HL-60 (cell line): ENCODE measurements at regions not wholly inside any gene's neighbourhood (a gene's known extent, or its start where the extent isn't known, plus 50 kb on each side); places are given as distances from the start of the nearest gene placed in this dataset.

Experiments
- DNase-seq, 2 experiments: peaks; one replicate each; pipeline ENCODE4 v3.0.0-alpha.2; 2010 to 2020; ENCODE audit warnings: low read depth in 1 of 2, low spot score in 1 of 2
- H3K27ac ChIP-seq: fragments of 250-450 bp; sonication (Bioruptor Pico); replicated peaks from 2 replicates; pipeline ENCODE4 v1.5.1; 2020; ENCODE audit warnings: mild to moderate bottlenecking, moderate library complexity
- H3K27me3 ChIP-seq: fragments of 250-450 bp; sonication (Bioruptor Pico); 2 replicates; pipeline ENCODE4 v1.5.1; 2021; ENCODE audit warnings: mild to moderate bottlenecking, moderate library complexity; ENCODE audit not compliant: insufficient read depth, poor library complexity, severe bottlenecking
- H3K4me3 ChIP-seq: replicated peaks from 2 replicates; pipeline ENCODE4 v1.5.1; 2011; ENCODE audit warnings: mild to moderate bottlenecking, control low read depth, low read length; ENCODE audit not compliant: insufficient read depth
- GABPA ChIP-seq: IDR thresholded peaks from 2 replicates; pipeline ENCODE4 v1.6.1; 2012; ENCODE audit warnings: low read depth
- POLR2AphosphoS5 ChIP-seq: IDR thresholded peaks from 2 replicates; pipeline ENCODE4 v1.6.1; 2012; ENCODE audit warnings: low read depth
- SPI1 ChIP-seq: IDR thresholded peaks from 2 replicates; pipeline ENCODE4 v1.6.1; 2012; ENCODE audit warnings: low read depth, mild to moderate bottlenecking, borderline replicate concordance
- TF ChIP-seq, protein P1 (sequence below): IDR thresholded peaks from one replicate; pipeline ENCODE4 v1.5.1; 2011; ENCODE audit warnings: low read length, control low read depth, inconsistent platforms; ENCODE audit not compliant: insufficient read depth
- TF ChIP-seq, protein P2 (sequence below): IDR thresholded peaks from 2 replicates; pipeline ENCODE4 v1.6.1; 2012; ENCODE audit warnings: low read depth; ENCODE audit not compliant: insufficient replicate concordance

DNA sequence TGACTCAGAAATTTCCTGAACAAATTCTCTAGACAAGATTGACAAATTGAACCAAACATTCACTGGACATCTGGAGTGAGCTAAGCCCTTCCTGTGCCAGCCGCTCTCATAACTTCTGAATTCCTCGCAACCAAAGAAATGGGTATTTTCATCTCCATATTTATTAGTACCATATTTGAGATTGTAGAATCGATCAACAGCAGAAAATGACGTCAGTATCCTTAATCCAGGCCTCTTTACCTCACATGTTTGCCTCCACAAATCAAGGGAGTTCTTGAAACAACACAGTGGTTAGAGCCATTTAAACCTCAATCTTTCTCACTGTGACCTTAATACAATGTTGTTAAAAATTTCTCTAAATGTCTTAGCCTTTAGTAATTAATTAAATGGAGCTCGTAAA lies 735.6 kb upstream of the SORCS1 start:
- no peaks in the 10 kb centered on the region for H3K27me3 ChIP-seq
- no peak overlapping the region for H3K4me3 ChIP-seq
- DNase-seq, result no peak
- TF ChIP-seq POLR2AphosphoS5 (no peak), SPI1 (no peak), GABPA (no peak)
- TF ChIP-seq, protein P1, sequence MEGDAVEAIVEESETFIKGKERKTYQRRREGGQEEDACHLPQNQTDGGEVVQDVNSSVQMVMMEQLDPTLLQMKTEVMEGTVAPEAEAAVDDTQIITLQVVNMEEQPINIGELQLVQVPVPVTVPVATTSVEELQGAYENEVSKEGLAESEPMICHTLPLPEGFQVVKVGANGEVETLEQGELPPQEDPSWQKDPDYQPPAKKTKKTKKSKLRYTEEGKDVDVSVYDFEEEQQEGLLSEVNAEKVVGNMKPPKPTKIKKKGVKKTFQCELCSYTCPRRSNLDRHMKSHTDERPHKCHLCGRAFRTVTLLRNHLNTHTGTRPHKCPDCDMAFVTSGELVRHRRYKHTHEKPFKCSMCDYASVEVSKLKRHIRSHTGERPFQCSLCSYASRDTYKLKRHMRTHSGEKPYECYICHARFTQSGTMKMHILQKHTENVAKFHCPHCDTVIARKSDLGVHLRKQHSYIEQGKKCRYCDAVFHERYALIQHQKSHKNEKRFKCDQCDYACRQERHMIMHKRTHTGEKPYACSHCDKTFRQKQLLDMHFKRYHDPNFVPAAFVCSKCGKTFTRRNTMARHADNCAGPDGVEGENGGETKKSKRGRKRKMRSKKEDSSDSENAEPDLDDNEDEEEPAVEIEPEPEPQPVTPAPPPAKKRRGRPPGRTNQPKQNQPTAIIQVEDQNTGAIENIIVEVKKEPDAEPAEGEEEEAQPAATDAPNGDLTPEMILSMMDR, result no peak
- TF ChIP-seq, protein P2, sequence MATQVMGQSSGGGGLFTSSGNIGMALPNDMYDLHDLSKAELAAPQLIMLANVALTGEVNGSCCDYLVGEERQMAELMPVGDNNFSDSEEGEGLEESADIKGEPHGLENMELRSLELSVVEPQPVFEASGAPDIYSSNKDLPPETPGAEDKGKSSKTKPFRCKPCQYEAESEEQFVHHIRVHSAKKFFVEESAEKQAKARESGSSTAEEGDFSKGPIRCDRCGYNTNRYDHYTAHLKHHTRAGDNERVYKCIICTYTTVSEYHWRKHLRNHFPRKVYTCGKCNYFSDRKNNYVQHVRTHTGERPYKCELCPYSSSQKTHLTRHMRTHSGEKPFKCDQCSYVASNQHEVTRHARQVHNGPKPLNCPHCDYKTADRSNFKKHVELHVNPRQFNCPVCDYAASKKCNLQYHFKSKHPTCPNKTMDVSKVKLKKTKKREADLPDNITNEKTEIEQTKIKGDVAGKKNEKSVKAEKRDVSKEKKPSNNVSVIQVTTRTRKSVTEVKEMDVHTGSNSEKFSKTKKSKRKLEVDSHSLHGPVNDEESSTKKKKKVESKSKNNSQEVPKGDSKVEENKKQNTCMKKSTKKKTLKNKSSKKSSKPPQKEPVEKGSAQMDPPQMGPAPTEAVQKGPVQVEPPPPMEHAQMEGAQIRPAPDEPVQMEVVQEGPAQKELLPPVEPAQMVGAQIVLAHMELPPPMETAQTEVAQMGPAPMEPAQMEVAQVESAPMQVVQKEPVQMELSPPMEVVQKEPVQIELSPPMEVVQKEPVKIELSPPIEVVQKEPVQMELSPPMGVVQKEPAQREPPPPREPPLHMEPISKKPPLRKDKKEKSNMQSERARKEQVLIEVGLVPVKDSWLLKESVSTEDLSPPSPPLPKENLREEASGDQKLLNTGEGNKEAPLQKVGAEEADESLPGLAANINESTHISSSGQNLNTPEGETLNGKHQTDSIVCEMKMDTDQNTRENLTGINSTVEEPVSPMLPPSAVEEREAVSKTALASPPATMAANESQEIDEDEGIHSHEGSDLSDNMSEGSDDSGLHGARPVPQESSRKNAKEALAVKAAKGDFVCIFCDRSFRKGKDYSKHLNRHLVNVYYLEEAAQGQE, result no peak
- H3K27ac ChIP-seq, result no peak overlapping the region

DNA sequence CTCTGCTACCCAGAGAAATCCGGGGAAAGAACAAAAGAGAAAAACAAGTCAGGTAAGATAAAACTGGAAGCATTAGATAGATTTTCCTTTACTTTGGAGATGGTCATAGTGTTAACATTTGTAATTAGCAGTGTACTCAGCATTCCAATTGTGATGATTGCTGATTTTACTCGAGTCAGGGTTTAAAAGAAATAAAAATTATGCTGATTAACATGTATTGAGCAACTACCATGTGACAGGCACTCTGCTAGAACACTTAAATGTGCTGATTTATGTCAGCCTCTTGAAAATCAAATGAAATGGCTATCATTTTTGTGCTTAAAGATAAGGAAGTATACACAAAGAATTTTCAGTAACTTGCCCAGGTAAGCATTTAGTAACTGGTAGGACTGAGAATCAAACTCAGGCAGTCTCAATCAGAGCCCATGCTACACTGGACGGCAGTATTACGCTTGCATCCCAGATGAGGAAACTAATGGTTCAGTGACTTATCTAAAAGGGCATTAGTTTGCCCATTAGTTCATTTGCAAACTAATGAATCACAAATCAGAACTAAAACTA lies 735.1 kb upstream of the SORCS1 start:
- Histone ChIP-seq H3K27me3 (no peaks in the 10 kb centered on the region), H3K27ac (no peak overlapping the region), H3K4me3 (no peak overlapping the region)
- TF ChIP-seq POLR2AphosphoS5 (no peak), SPI1 (no peak), GABPA (no peak)
- TF ChIP-seq, protein P2, result no peak
- TF ChIP-seq, protein P1, result no peak
- no peak for DNase-seq

DNA sequence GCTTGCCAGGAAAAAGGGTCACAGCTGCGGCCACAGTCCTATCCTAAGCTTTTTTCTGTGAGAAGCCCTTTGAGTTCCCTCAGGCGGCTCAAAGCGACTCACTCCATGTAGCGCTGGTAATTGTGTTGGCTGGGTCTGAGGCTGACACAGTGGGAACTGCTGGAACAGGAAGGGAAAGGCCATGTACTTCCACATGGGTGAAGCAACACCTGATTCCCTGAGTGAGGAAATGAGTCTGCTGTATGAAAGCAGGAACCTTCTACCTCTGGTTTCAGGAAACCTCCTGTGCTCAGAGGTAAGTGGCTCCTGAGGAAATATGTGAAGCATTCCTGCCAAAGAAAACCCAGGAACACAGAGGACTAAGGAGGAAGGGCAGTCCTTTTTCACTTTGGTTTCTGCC lies 734.6 kb upstream of the SORCS1 start:
- Histone ChIP-seq H3K4me3 (no peak overlapping the region), H3K27me3 (no peaks in the 10 kb centered on the region), H3K27ac (no peak overlapping the region)
- no peak for DNase-seq
- no peak for TF ChIP-seq POLR2AphosphoS5
- TF ChIP-seq, protein P2, result no peak
- TF ChIP-seq, protein P1, result no peak
- TF ChIP-seq SPI1, result no peak
- no peak for TF ChIP-seq GABPA
